Muscle of arm (tissue), 1 donor: ENCODE measurements at regions not wholly inside any gene's neighbourhood (a gene's known extent, or its start where the extent isn't known, plus 50 kb on each side); places are given as distances from the start of the nearest gene placed in this dataset.
"Not testable (repeated sequence)": the region's sequence is repeated elsewhere in the genome, so short reads cannot be mapped to it uniquely, and the experiment has no call there.

Experiments
- DNase-seq: peaks from one replicate; pipeline ENCODE4 v3.0.0-alpha.2; 2013

DNA sequence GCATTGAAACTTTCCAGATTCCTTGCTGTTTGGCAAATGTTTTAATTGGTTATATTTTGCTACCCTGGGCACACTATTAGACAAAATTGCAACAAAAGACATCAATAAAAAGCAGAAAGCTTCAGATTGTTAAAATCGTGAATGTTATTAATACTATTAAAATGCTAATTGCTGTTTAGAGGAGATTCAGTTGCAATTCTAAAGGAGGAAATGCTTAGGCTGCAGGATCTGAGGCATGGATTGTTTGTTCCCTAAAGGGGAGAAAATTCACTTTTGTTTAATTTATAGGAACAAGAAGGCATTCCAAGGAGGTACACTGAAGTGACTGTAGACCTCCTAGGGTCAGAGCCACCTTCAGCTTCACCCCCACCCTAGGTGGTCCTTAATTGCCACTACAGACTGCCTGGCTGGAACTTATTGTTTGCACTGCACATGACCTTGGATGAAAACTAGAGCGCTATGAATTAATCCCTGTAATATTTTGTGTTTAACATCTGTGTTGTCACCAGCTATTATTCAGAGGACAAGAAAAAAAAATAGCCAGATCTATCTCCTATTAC is 1266.9 kb upstream of the ADGRL2 start:
- no peak for DNase-seq

DNA sequence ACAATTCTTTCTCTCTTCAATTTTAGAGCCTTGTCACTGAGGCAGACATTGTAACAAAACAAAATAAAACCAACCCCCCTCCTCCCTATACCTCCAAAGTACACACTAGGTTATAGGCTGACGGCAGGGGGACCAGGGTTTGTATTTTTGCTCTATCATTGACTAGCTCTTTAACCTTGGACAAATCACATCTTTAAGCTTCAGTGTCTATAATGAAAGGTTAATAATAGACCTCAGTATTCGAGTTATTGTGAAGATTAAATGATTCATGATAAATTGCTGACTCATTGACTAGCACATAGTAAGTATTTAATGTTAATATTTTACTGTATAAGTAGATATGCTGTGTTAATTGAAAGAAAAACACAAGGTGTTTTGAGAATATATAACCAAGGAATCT is 1267.6 kb upstream of the ADGRL2 start:
- DNase-seq = no peak

DNA sequence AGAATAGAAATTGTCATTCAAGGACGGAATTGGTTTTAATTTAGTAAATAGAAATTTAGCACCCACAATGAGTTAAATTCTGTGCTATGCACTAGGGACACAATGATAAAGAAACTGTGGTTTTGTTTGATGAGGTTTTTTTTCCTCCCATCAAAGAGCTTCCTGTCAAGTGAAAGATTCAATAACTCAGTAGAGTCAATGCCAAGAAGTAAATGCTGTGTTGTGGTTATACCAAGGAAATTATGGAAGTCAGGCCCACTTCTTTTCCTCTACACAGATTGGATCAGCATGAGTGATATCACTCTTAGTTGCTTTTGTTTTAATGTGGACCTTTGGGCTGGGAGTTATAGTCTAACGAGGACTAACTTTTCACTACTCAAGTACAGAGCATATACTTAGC is 1269.6 kb upstream of the ADGRL2 start:
- DNase-seq = no peak

DNA sequence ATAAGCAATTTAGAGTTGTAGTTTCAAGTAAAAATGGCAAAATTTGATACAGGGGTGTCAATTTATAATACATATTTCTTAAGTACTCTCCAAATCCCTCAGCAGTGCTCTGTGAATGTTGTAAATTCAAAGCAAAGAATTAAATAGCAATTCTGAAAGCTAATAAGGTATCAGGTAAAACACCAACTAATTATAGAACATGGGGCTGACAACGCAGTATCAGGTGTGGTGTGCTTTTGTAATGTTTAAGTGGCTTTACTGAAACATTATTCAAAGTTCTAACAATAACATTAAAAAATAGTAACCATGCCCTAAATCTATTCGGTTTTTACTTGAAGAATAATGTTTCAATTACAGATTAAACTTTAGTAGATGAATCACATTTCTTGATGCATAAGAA is 1271.2 kb upstream of the ADGRL2 start:
- DNase-seq = no peak

DNA sequence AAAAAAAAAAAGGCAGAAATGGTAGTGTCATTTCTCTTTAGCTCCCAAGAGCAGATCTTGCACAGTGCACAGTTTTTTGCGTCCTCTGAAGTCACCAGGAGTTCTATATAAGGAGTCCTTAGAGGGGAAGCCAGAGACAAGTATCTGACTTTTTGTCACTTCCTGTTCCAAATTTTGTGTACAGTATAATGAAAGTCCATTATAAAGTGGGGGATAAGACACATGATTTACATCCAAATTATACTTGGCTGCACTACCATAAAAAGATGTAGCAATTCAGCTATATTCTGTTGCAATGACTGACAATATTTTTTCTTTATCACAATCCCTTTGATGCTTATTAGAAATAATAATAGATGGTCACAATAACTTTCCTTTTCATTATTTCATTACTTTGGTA is 1276.9 kb upstream of the ADGRL2 start:
- DNase-seq = no peak

DNA sequence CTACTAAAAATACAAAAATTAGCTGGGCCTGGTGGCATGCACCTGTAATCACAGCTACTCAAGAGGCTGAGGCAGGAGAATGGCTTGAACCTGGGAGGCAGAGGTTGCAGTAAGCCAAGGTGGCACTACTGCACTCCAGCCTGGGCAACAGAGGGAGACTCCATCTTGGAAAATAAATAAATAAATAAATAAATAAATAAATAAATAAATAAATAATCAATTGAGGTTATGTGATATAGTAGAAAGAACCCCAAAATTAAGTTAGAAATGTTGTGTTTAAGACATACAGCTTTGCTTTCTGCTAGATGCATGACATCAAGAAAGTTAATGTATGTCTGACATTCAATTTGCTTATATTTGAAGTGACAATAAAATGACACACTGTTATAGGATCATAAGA is 1277.7 kb upstream of the ADGRL2 start:
- DNase-seq = not testable (repeated sequence)

DNA sequence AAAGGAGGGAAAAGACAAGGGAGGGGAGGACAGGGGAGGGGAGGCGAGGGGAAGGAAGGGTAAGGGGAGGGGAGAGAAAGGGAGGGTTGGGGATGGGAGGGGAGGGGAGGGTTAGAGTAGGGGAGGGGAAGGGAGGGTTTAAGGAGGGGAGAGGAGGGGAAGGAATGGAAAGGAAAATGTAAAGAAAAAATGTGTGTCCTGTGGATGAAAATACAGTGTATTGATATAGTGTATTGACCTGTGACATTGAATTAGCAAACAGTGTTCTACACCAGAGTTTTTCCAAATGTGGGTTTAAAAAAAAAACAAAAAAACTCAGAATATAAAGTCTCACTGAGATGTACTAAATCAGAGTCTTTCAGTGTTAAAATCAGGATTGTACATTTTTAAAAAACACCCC is 1279.8 kb upstream of the ADGRL2 start:
- no peak for DNase-seq

DNA sequence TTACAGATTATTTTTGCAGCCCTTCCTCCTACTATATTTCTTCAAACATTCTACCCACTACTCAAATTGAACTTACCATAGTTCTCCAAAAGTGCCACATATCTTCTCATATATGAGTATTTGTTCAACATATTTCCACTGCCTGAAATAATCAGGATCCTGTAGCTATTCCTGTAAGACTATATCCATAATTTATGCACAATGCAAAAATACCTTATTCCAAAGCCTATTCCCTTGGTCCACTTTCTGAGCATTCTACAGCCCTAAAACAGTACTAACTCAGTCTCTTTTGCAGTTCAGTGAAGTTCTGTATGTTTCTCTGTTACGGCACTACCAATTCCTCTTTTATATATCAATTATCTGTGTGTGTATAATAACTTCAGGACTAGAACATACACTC is 1283.7 kb upstream of the ADGRL2 start:
- DNase-seq = no peak

DNA sequence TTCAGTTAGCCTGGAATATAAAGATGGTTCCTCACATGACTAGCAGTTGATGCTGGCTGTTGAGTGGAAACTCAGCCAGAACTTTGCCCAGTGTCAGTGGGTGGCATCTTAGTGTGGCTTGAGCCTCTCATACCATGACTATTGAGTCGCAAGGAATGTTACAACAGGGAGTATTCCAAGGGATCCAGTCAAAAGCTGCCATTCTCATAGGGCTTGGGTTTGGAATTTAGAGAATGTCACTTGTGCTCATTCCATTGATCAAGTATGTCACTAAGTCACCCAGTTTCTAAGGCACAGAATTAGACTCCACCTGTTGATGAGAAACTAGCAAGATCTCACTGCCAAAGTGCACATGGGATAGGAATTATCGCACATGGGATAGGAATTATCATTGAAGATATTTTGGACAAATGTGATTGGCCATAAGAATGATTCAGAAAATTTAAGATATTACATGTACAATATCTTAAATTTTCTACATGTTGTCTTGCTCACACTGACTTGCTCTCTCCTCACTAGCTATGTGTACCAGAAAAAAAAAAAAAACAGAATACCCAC is 1290.7 kb upstream of the ADGRL2 start:
- no peak for DNase-seq

DNA sequence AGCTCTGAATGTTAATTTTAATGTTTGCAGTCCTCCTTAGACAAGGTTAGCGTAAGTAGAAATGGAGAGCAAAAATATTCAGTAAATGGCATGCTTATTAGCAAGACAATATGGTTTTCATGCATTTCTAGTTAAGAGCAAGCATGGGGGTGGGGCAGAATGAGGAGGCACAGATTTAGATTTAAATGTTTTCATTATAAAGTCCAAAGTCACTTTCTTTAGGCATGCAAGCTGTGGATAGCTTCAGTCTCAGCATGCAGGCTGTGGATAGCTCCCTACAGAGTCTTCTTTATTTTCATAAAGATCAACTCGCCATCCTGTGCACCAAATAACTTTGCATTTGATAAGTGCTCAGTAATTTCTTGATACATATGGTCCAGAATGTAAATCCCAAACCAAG is 1294.5 kb upstream of the ADGRL2 start:
- no peak for DNase-seq

DNA sequence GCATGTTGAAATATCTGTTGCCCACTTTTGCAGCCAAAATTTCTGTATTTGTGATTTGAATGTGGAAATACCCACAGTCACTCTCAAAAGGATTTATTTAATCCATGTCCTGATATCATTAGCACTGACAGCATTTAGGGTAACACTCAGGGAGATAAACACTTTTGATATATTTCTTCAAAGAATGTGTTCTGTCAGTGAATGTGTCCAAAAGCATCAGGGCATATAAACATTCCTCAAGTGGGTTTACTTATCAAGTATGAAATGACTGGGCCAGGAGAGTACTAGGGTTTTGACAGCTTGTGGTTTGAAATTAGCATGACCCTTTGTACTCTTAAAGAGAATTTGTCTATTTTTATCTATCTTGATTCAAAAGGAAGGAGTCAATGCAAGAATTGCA is 1302.1 kb upstream of the ADGRL2 start:
- DNase-seq = no peak

DNA sequence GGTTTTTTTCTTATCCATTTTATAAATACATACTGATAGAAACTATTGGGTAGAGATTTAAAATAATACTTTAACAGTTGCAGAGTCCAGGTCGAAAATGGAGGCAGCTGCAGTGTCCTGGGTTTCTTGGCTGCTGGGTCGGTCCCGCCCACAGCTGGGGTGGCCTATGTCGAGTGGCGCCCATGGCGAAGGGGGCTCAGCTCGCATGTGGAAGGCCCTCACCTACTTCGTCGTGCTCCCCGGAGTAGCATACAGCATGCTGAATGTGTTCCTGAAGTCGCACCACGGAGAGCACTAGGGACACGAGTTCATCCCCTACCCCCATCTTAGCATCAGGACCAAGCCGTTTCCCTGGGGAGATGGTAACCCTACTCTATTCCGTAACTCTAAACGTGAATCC is 1304.9 kb upstream of the ADGRL2 start:
- no peak for DNase-seq

DNA sequence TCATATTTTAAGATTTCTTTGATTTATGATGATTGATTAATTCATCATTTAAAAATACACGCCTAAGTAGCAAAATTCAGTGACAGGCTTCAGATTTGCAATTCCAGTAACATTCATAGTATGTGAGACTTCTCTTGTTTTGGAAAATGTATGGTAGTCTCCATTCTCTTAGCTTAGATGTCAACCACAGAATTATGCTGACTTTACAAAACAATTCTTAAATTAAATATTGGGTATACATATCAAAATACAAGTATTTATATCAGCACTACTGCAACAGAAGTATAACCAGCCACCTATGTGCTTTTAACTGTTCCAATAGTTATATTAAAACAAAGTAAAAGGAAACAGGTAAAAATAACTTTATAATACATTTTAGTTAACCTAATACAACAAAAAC is 1328.6 kb upstream of the ADGRL2 start:
- DNase-seq = no peak

DNA sequence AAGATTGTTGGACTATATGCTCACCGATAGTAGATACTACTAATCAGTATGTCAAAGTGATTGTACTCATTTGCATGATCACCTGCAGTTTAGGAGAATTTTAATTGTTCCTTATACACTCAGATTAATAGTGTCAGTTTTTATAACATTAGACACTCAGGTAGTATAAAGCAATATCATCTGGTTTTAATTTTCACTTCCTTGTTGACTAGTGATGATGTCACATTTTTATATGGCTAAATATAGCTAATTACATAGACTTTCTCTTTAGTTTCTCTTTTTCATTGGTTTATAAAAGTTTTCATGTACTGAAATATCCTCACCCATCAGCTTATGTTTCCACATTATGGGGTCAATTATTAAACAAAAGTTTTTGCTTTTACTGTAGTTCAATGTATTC is 1332.4 kb upstream of the ADGRL2 start:
- DNase-seq = no peak

DNA sequence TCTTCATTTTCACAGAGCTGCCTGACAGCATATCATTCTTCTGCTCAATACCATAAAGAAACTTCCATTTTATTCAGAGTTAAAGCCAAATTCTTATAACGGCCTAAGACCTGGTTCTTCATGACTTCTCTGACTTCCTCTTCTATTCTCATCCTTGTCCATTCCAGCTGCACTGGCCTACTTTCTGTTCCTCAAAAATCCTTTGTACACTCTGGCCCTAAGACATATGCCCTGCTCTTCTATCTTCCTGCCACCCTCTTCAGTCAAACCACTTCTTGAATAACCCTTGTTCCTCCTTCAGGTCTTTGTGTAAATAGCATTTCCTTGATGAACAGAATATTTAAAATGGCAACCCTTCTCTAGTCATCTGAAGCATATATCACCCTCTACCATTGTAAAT is 1338.7 kb upstream of the ADGRL2 start:
- DNase-seq = no peak

DNA sequence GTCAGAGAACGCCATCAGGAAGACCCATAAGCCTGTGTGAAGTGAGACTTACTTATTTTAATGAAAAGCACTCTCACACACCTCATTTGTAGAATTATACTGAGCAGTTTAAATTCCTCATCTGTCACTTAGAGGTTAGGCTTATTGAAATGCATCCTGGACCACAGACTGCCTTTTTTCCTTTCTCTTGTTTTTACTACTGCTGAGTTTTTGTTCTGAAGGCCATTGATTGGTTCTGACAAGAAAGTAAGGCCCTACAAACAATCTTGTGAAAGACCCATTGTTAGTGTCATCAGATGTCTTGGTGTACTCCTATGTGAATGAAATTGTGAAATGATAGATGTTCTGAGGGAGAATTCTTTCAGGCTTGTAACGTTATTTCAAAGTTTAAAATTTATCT is 1343.3 kb upstream of the ADGRL2 start:
- no peak for DNase-seq

DNA sequence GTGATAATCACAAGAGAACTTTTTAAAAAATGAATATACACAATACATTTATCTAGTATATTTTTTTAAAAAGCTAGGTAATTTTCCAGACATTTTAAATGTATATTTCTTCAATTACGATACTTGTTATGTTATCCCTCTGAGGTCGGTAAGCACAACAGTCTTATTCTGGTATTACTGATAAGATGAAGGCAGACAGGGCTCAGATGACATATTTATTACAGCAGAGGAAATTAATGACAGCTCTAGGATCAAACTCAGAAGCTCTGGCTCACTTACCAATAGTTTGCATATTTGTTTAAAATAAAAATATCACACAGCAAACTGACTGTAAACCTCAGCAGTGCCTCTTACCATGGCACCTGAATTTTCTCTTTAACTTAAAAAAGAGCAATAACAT is 1347.0 kb upstream of the ADGRL2 start:
- no peak for DNase-seq

DNA sequence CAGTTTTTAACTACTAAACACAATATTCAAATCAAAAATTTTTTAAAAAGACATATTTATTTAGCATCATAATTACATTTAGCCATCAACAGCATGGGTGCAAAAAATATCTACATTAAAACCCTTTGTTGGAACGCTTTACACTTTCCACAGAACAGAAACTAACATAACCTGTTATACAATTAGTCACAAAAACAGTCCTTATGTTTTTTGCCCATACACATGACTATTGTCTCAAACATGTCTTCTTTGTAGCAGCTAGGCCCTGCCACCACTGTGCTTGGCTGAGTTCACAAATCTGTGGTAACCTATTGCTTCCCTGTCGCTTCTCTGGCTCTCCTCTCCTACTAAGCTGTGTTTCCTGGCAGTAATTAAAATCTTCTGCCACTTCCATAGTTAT is 1350.0 kb upstream of the ADGRL2 start:
- DNase-seq = no peak

DNA sequence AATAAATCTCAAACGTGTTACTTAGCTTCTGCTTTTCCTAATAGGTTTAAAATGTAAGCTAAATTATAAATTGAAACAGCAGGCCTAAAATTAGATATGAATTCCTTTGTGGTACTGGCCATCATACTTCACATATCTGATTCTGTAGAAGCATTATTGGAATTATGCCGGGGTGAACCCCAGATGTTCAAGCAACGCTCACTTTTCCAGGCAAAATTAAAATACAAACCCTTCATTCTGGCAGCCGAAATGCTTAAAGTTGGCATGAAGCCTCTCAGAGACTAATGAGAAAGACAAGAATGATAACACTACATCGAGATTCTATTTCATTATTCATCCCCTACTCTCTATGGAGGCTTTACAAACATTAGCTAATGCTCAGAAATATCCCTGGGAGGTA is 1352.7 kb upstream of the ADGRL2 start:
- peak; percentile 25 for DNase-seq

DNA sequence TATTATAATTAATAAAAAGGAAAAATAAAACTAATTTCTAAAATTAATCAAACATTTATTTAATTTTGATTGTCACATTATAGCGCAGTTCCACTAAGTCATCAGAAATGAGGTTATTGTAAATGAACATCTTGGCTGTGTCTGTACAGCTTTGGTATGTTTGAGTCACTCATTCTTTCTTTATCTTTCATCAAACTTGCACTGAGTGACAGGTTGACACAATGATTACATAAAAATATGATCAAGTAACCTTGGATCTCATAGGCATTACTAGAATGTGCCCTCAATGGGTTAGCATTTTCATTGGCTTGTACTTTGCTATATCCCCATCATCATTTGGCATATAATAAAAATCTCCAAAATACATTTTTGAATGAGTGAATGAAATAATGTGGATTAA is 1353.2 kb upstream of the ADGRL2 start:
- DNase-seq = no peak

DNA sequence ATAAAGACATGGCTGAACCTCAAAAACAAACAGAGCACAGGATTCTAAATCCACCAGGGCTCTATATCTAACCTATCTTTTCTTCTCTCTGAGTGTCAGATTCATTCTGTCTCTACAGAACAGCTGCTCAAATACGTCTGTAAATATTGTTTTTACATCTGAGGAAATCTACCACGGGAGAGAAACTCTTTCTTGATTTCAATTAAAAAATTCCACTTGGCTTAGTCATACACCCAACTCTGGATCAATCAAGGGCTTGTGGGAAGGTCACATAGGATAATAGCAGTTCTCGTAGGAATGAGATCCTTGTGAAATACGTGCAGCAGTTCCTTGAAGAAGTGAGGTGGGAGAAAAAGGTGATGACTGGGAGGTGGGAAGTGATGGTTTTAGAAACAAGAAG is 1355.7 kb upstream of the ADGRL2 start:
- DNase-seq = no peak

DNA sequence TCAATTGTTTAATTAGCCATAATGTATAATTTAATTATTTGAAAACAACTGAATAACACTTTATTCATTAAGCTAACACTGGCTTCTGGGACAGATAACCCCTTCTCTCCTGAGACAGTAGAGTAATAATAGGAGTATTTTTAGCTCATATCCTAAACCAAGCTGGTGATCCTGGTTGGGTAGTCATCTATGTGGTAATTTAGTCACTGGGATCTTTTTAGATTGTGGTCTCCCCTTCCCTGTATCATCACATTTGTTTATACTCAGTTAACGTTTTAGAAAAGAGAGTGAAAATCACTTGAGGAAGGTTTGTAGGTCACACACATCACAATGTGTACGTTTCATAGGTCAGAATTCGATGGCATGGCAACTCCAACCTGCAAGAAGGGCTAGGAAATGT is 1356.6 kb upstream of the ADGRL2 start:
- no peak for DNase-seq

DNA sequence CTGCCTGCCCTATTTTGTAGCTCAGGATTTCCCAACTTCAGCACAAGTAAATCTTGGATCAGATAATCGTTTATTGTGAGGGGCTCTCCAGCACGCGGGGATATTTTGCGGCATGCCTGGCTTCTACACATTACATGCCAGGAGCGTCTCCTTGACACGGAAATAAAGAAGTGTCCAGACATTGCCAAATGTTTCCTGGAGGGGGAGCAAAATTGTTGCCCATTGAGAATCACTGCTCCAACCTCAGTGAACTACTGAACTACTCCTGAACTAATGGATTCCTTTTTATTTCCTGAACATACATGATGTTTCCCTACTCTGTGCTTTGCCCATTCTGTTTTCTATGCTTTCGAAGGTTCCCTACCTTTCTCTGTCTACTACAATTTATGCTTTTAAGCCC is 1359.1 kb upstream of the ADGRL2 start:
- DNase-seq = no peak

DNA sequence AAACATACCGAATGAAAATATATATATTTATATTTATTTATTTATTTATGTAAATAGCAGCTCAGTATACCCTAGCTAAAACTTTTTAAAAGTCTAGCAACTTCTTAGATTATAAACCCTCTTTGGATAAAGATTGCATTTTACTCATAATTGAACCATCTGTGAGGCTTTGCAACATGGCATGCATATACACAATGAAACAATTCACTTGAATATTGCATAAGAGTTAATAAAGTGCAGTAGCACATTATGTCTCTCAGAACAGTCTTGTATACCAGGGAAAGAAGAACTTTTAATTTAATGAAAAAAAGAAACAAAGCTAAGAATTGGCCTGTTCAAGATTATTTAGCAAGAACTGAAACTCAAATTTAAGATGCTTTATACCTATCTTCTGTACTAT is 1363.9 kb upstream of the ADGRL2 start:
- DNase-seq = no peak

DNA sequence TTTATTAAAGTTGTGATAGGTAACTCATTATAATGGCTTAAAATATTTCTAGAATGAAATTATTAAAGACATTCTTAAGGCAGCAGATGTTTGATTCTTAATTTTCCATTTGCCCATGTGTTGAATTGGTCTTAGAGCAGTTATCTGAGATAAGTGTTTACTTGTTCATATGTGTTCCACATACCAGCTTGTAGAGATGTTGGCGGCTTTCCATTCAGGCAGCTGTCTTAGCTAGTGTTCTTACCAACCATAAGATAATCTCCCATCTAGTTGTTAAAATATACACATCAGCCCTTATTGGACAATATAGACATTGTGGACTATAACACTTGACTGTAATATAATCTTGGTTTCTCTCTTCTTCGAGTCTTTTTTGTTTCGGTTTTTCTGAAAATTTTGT is 1372.9 kb upstream of the ADGRL2 start:
- DNase-seq = peak; percentile 23
